ENCODE measurements at regions not wholly inside any gene's neighbourhood (a gene's known extent, or its start where the extent isn't known, plus 50 kb on each side); places are given as distances from the start of the nearest gene placed in this dataset. TPM values are rescaled to one million over a fixed set of nuclear protein-coding genes. Genes with fewer than 3 reads are reported as not detected.

- H3K27ac ChIP-seq (ENCODE audit: low read depth in 1 of 2, low read length in 1 of 2), result no peak overlapping the region
- no peak for TF ChIP-seq CTCF (IDR thresholded peaks at IDR 0.05; ENCODE audit: control extremely low read depth, extremely low read depth)
- ATAC-seq (ENCODE audit: insufficient read depth, low FRiP score), result no peak
- WGBS, 2 donors, result 66 to 76% methylated on average over 5 of the region's 5 CpGs
- H3K36me3 ChIP-seq (ENCODE audit: control insufficient read depth in 4 of 4, insufficient read depth in 4 of 4, low read length in 4 of 4), result no peaks in the 10 kb centered on the region
- DNase-seq, result no peak
- H3K4me3 ChIP-seq, result no peak overlapping the region
- peaks cover 0 to 3% (median under 1%) of the 10 kb centered on the region in 4 donors for H3K9me3 ChIP-seq (ENCODE audit: control insufficient read depth in 4 of 4, insufficient read depth in 3 of 4, low read length in 3 of 4)
- H3K9ac ChIP-seq (ENCODE audit: insufficient read depth in 1 of 2, low read length in 2 of 2), result no peak overlapping the region
- H3K4me1 ChIP-seq (ENCODE audit: control insufficient read depth in 5 of 5, insufficient read depth in 5 of 5, low read length in 5 of 5), result peaks cover 0 to 2% (median 0%) of the 10 kb centered on the region in 5 donors
- H3K27me3 ChIP-seq (ENCODE audit: control insufficient read depth in 3 of 3, insufficient read depth in 3 of 3, low read length in 2 of 3), result no peaks in the 10 kb centered on the region
Measured at GRCh38 chr22:33108037-33108436, 49.9 kb upstream of the SYN3 start.

Small RNA genes in the stretch of these regions (small RNA-seq; reads per million reads assigned to genes)
- not detected for gene Z82198.3 (ENCODE audit: low replicate concordance)
